Gastroesophageal sphincter (tissue), 4 donors: ENCODE measurements at regions not wholly inside any gene's neighbourhood (a gene's known extent, or its start where the extent isn't known, plus 50 kb on each side); places are given as distances from the start of the nearest gene placed in this dataset.

ENCODE experiments used
- ATAC-seq: fragments of 150-250 bp; one replicate; pipeline ENCODE4 v1.9.1; 2016; ENCODE audit warnings: mild to moderate bottlenecking, moderate library complexity
- H3K27ac ChIP-seq, 4 donors: fragments of 200-600 bp; sonication (generic) in 3 of 4; 1 replicate in 3 of 4; 2 replicates in 1 of 4; pipeline ENCODE4 v1.5.1; 2016 to 2019
- H3K27me3 ChIP-seq: fragments of 200-600 bp; sonication (generic); one replicate; pipeline ENCODE4 v1.5.1; 2019
- H3K36me3 ChIP-seq, 2 donors: fragments of 200-600 bp; sonication (generic); one replicate each; pipeline ENCODE4 v1.5.1; 2019; ENCODE audit warnings: control low read depth in 1 of 2
- H3K4me1 ChIP-seq, 3 donors: fragments of 200-600 bp; sonication (generic); 1 replicate in 2 of 3; 2 replicates in 1 of 3; pipeline ENCODE4 v1.5.1; 2016 to 2019; ENCODE audit warnings: control low read depth in 2 of 3
- H3K4me3 ChIP-seq, 2 donors: fragments of 200-600 bp; sonication (generic); one replicate each; pipeline ENCODE4 v1.5.1; 2019; ENCODE audit warnings: mild to moderate bottlenecking in 1 of 2, moderate library complexity in 1 of 2
- H3K9me3 ChIP-seq, 3 donors: fragments of 200-600 bp; sonication (generic); one replicate each; pipeline ENCODE4 v1.5.1; 2017 to 2019; ENCODE audit warnings: control low read depth in 2 of 3
- EP300 ChIP-seq: sonication (generic); formaldehyde crosslinking; IDR thresholded peaks from one replicate; pipeline ENCODE4 v1.6.1; 2017; ENCODE audit warnings: antibody characterized with exemption, mild to moderate bottlenecking
- POLR2A ChIP-seq, 2 donors: fragments of 450-650 bp; IDR thresholded peaks; one replicate each; pipeline ENCODE4 v1.6.1; 2017; ENCODE audit warnings: antibody characterized with exemption in 2 of 2, mild to moderate bottlenecking in 2 of 2, moderate library complexity in 1 of 2
- POLR2AphosphoS5 ChIP-seq: sonication (generic); formaldehyde crosslinking; IDR thresholded peaks from one replicate; pipeline ENCODE4 v1.6.1; 2017; ENCODE audit warnings: antibody characterized with exemption
- WGBS, 2 donors: methylation state at CpG; one replicate each; pipeline ENCODE4 v1.1.5; 2018; ENCODE audit warnings: low coverage in 1 of 2; 5-methylcytosine and 5-hydroxymethylcytosine counted together
- TF ChIP-seq, protein P1 (sequence below), 4 experiments: fragments of 200-600 bp in 2 of 4; fragments of 450-650 bp in 2 of 4; sonication (generic) in 1 of 4; IDR thresholded peaks; one replicate each; pipeline ENCODE4 v1.5.1; 2017 to 2019; ENCODE audit warnings: antibody characterized with exemption in 4 of 4, mild to moderate bottlenecking in 2 of 4, moderate library complexity in 2 of 4

- TF ChIP-seq POLR2A (IDR thresholded peaks at IDR 0.05) (no peak), POLR2AphosphoS5 (no peak), EP300 (no peak)
- TF ChIP-seq, protein P1, sequence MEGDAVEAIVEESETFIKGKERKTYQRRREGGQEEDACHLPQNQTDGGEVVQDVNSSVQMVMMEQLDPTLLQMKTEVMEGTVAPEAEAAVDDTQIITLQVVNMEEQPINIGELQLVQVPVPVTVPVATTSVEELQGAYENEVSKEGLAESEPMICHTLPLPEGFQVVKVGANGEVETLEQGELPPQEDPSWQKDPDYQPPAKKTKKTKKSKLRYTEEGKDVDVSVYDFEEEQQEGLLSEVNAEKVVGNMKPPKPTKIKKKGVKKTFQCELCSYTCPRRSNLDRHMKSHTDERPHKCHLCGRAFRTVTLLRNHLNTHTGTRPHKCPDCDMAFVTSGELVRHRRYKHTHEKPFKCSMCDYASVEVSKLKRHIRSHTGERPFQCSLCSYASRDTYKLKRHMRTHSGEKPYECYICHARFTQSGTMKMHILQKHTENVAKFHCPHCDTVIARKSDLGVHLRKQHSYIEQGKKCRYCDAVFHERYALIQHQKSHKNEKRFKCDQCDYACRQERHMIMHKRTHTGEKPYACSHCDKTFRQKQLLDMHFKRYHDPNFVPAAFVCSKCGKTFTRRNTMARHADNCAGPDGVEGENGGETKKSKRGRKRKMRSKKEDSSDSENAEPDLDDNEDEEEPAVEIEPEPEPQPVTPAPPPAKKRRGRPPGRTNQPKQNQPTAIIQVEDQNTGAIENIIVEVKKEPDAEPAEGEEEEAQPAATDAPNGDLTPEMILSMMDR (IDR thresholded peaks at IDR 0.05) = no peak
- 63 to 89% methylated on average over 2 of the region's 2 CpGs for WGBS, 2 donors
- no peak overlapping the region for H3K27ac ChIP-seq
- H3K4me3 ChIP-seq = no peak overlapping the region
- ATAC-seq = no peak
- no peaks in the 10 kb centered on the region for H3K4me1 ChIP-seq
- no peaks in the 10 kb centered on the region for H3K27me3 ChIP-seq
- H3K36me3 ChIP-seq = no peaks in the 10 kb centered on the region
- no peaks in the 10 kb centered on the region for H3K9me3 ChIP-seq
Measured at GRCh38 chr4:100290585-100290984, 100.3 kb upstream of the DDIT4L start.

GRCh38 chr4:100289946-100290345 lies 99.7 kb upstream of the DDIT4L start:
- H3K27me3 ChIP-seq = no peaks in the 10 kb centered on the region
- ATAC-seq = no peak
- H3K4me3 ChIP-seq = no peak overlapping the region
- no peak for TF ChIP-seq POLR2A (IDR thresholded peaks at IDR 0.05)
- H3K4me1 ChIP-seq = no peaks in the 10 kb centered on the region
- 29 to 50% methylated on average over 1 of the region's 1 CpG for WGBS, 2 donors
- no peaks in the 10 kb centered on the region for H3K9me3 ChIP-seq
- no peak overlapping the region for H3K27ac ChIP-seq
- no peaks in the 10 kb centered on the region for H3K36me3 ChIP-seq

DNA sequence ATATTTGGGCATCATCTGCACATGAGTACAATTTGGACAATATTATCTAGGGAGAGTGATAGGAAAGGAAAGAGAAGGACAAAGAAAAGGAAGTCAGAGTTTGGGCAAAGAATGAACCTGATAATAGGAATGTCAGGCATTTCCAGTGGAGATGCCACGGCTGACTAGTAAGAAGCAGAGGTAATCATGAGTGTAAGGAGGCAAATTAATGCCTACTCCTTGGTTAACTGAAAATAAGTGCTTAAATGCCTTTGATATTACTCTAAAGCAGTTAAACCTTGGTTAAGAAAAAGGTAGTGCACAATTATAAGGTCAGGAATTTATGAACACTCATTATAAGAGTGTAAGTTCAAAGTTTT lies 99.2 kb upstream of the DDIT4L start:
- H3K27ac ChIP-seq = no peak overlapping the region
- H3K36me3 ChIP-seq = no peaks in the 10 kb centered on the region
- 69 to 79% methylated on average over 1 of the region's 1 CpG for WGBS, 2 donors
- TF ChIP-seq, protein P1 (IDR thresholded peaks at IDR 0.05) = no peak
- TF ChIP-seq POLR2AphosphoS5 = no peak
- TF ChIP-seq POLR2A (IDR thresholded peaks at IDR 0.05) = no peak
- no peak for TF ChIP-seq EP300
- no peaks in the 10 kb centered on the region for H3K4me1 ChIP-seq
- H3K4me3 ChIP-seq = no peak overlapping the region
- ATAC-seq = no peak
- no peaks in the 10 kb centered on the region for H3K27me3 ChIP-seq
- H3K9me3 ChIP-seq = no peaks in the 10 kb centered on the region

DNA sequence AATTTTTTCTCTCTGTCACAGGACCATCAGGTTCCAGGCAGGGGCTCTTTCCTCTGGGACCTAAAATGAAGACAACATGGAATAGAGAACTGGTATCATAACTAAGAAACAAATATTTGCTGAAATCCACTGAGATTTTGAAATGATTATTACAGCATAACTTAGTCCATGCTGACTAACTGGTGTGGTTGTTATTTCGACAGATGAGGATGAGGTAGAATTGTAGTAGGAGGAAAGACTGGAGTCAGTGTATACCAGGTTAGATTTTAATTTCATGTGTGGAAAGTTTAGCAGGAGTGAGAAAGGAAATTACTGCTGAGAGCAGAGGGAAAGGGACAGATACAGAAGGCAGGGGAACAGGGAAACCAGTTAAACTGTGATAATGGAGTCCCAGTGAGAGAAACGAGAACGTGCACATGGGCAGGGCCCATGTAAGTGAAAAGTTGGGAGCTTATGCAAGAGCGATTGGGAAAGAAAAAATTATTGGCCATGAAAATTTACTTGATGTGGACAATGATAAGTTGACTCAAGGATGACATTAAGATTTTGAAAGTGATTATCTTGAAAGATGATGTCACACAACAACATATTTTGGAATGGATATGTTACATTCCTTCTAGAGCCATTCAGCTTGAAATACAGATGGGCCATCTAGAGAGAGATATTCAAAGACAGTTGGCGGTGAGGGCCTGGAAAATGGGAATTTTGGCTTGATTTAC lies 98.7 kb upstream of the DDIT4L start:
- TF ChIP-seq, protein P1 (IDR thresholded peaks at IDR 0.05) = no peak
- no peak for TF ChIP-seq EP300

GRCh38 chr4:100288161-100288560 lies 97.9 kb upstream of the DDIT4L start:
- no peak overlapping the region for H3K27ac ChIP-seq
- ATAC-seq = no peak
- TF ChIP-seq EP300 (no peak), POLR2A (IDR thresholded peaks at IDR 0.05) (no peak), POLR2AphosphoS5 (no peak)
- TF ChIP-seq, protein P1 (IDR thresholded peaks at IDR 0.05) = no peak
- no peaks in the 10 kb centered on the region for H3K36me3 ChIP-seq
- H3K27me3 ChIP-seq = no peaks in the 10 kb centered on the region
- 50 to 80% methylated on average over 1 of the region's 1 CpG for WGBS, 2 donors
- H3K4me1 ChIP-seq = no peaks in the 10 kb centered on the region
- no peak overlapping the region for H3K4me3 ChIP-seq
- no peaks in the 10 kb centered on the region for H3K9me3 ChIP-seq

More for the DNA sequence above, 98.7 kb upstream of the DDIT4L start:
- Histone ChIP-seq H3K4me3 (no peak overlapping the region), H3K4me1 (no peaks in the 10 kb centered on the region), H3K27me3 (no peaks in the 10 kb centered on the region), H3K36me3 (no peaks in the 10 kb centered on the region), H3K27ac (no peak overlapping the region), H3K9me3 (no peaks in the 10 kb centered on the region)
- WGBS, 2 donors = 91 to 97% methylated on average over 5 of the region's 5 CpGs
- no peak for ATAC-seq
